ENCODE measurements at regions not wholly inside any gene's neighbourhood (a gene's known extent, or its start where the extent isn't known, plus 50 kb on each side); places are given as distances from the start of the nearest gene placed in this dataset.

DNA sequence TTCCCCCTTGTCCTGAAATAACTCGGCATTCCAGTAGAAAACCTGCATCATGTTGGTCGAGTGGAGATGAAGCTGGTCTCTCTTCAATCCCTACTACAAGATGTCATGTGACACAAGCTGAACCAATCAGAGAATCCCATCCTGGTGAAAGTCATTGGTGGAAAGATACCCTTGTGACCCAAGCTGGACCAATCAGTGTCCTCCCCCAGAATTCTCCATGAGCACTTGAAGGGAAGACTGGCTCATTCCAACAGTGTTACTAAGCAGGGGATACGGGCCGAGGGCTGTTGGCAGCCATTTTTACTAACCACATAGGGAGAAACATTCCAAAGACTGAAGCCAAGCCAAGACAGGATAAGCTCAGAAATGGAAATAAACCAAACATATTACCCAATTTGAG lies 298.3 kb downstream of the ICOS start:
- ChIA-PET CTCF (interaction anchor here (0.6 kb wide), 1 partner anchor 27 kb away, joined by 4 read pairs; no protein-coding TSS in a partner anchor), POLR2A (no interaction called here)
- Mint-ChIP-seq H3K27me3 (no peaks in the 10 kb centered on the region), H3K27ac (no peak overlapping the region), H3K9me3 (no peaks in the 10 kb centered on the region), H3K4me1 (no peaks in the 10 kb centered on the region), H3K4me3 (no peak overlapping the region), H3K36me3 (ENCODE audit: low read depth) (no peaks in the 10 kb centered on the region)
- TF ChIP-seq, protein P1, sequence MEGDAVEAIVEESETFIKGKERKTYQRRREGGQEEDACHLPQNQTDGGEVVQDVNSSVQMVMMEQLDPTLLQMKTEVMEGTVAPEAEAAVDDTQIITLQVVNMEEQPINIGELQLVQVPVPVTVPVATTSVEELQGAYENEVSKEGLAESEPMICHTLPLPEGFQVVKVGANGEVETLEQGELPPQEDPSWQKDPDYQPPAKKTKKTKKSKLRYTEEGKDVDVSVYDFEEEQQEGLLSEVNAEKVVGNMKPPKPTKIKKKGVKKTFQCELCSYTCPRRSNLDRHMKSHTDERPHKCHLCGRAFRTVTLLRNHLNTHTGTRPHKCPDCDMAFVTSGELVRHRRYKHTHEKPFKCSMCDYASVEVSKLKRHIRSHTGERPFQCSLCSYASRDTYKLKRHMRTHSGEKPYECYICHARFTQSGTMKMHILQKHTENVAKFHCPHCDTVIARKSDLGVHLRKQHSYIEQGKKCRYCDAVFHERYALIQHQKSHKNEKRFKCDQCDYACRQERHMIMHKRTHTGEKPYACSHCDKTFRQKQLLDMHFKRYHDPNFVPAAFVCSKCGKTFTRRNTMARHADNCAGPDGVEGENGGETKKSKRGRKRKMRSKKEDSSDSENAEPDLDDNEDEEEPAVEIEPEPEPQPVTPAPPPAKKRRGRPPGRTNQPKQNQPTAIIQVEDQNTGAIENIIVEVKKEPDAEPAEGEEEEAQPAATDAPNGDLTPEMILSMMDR (IDR thresholded peaks at IDR 0.05) = no peak
- intact Hi-C loops (cut with micrococcal nuclease) = no loop called here
- ATAC-seq (ENCODE audit: low read depth) (no peak), DNase-seq (no peak)

DNA sequence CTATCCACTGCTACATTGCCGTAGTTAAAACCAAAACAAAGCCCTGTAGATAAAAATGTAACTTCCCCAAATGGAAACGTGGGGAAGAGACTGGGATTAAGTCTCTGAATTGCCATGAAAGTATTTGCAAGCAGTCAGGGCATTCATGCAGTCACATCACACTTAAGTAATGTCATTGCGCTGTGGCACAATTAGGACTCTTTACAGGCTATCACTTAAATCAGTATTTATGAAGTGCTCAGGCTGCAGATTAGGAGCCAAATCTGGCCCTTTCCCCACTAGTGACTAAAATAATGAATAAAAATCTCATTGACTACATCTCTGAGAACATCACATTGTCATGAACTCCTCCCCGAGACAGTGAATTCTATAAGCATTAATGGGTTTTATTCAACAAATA lies 300.9 kb downstream of the ICOS start:
- ATAC-seq (ENCODE audit: low read depth) (no peak), DNase-seq (no peak)
- no peak overlapping the region for H3K4me3 Mint-ChIP-seq
- H3K27ac Mint-ChIP-seq = no peak overlapping the region
- POLR2A ChIA-PET = no interaction called here
- CTCF ChIA-PET = no interaction called here
- no peaks in the 10 kb centered on the region for H3K27me3 Mint-ChIP-seq
- TF ChIP-seq, protein P1 (IDR thresholded peaks at IDR 0.05) = no peak
- no peaks in the 10 kb centered on the region for H3K36me3 Mint-ChIP-seq (ENCODE audit: low read depth)
- intact Hi-C loops (cut with micrococcal nuclease) = no loop called here
- no peaks in the 10 kb centered on the region for H3K9me3 Mint-ChIP-seq
- H3K4me1 Mint-ChIP-seq = no peaks in the 10 kb centered on the region

DNA sequence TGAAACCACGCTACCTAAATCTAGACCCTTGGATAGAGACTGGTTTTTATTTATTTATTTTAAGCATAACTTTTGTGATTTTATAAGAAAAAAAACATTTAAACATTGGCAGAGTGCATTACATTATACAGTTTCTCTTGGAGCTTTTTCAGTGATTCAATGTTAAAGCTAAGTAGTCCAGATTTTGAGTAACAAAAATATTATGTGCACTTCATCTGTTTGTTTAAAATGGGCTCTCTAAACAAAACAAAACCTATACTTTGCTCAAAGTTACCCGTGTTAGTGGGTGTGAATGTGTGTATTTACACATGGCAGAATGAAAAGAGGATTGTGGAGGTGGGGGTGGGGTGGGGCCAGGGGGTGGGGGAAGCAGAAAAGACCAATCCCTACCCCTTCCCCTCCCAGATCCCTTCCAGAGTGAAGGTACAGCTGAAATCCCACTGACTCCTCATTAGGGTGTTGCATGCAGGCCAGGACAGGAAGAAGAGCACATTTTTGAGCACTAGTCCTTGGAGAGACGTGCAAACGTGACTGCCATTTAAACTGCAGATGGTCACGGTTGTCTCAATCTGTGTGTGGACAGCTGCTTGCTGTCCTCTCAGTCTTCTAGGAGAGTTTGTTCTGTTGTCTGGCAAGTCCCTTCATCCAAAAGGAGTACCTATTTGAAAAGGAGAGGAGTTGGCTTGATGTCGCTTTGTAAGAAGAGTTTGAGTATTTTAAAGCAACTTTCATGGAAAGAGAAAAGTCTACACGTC lies 303.0 kb downstream of the ICOS start:
- no peaks in the 10 kb centered on the region for H3K9me3 Mint-ChIP-seq
- POLR2A ChIA-PET = no interaction called here
- H3K27ac Mint-ChIP-seq = no peak overlapping the region
- no peak overlapping the region for H3K4me3 Mint-ChIP-seq
- no peak for ATAC-seq (ENCODE audit: low read depth)
- H3K36me3 Mint-ChIP-seq (ENCODE audit: low read depth) = no peaks in the 10 kb centered on the region
- TF ChIP-seq, protein P1 (IDR thresholded peaks at IDR 0.05) = no peak
- no peaks in the 10 kb centered on the region for H3K4me1 Mint-ChIP-seq
- CTCF ChIA-PET = no interaction called here
- DNase-seq = no peak
- no peaks in the 10 kb centered on the region for H3K27me3 Mint-ChIP-seq
- intact Hi-C loops (cut with micrococcal nuclease) = no loop called here

DNA sequence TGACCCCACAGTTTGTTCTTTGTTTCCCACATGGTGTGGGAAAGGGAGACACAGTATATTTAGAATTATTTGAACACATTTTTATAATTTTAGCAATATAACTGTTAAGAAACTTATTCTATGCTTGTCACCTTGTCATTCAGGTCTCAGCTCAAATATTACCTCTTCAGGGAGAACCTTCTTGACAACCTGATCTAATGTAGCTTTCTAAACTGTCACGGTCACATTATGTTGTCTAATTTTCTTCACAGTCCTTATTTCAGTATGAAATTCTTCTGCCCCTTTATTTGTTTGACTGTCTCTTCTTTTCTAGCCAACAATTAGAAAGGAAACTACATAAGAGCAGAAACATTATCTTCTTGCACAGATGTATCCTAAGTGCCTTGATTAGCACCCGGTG lies 304.3 kb upstream of the PARD3B start:
- no peak overlapping the region for H3K4me3 Mint-ChIP-seq
- POLR2A ChIA-PET = no interaction called here

DNA sequence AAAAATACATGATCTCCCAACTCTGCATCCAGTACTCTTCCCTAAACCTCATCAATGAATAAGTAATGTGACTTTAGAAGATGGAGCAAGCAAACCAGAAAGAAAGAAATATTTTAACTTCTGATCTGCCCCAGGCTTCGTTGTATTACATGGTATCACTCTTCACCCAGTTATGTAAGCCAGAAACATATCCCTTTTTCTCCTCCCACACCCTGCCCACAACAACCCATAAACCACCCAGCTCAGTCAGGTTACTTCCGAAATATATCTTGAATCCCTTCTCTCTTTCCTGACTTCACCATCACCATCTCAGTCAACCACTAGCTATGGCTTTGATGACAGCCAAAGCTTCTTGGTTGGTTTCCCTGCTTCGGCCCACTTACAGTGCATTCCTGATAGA lies 295.8 kb upstream of the PARD3B start:
- Mint-ChIP-seq H3K4me3 (no peak overlapping the region), H3K36me3 (ENCODE audit: low read depth) (no peaks in the 10 kb centered on the region), H3K27me3 (no peaks in the 10 kb centered on the region), H3K4me1 (no peaks in the 10 kb centered on the region), H3K27ac (no peak overlapping the region), H3K9me3 (no peaks in the 10 kb centered on the region)
- intact Hi-C loops (cut with micrococcal nuclease) = no loop called here
- ChIA-PET POLR2A (no interaction called here), CTCF (interaction anchor here (1.5 kb wide), 1 partner anchor 10 kb away, joined by 4 read pairs; no protein-coding TSS in a partner anchor)
- no peak for ATAC-seq (ENCODE audit: low read depth)
- no peak for DNase-seq
- TF ChIP-seq, protein P1 (IDR thresholded peaks at IDR 0.05) = no peak

More for the DNA sequence above, 304.3 kb upstream of the PARD3B start:
- H3K9me3 Mint-ChIP-seq = no peaks in the 10 kb centered on the region
- H3K27me3 Mint-ChIP-seq = no peaks in the 10 kb centered on the region
- ATAC-seq (ENCODE audit: low read depth) (no peak), DNase-seq (no peak)
- H3K4me1 Mint-ChIP-seq = no peaks in the 10 kb centered on the region
- CTCF ChIA-PET = no interaction called here
- H3K27ac Mint-ChIP-seq = no peak overlapping the region
- no peaks in the 10 kb centered on the region for H3K36me3 Mint-ChIP-seq (ENCODE audit: low read depth)
- intact Hi-C loops (cut with micrococcal nuclease) = no loop called here
- TF ChIP-seq, protein P1 (IDR thresholded peaks at IDR 0.05) = no peak
